D721Med (cell line): ENCODE measurements at regions not wholly inside any gene's neighbourhood (a gene's known extent, or its start where the extent isn't known, plus 50 kb on each side); places are given as distances from the start of the nearest gene placed in this dataset.
"Not testable (repeated sequence)": the region's sequence is repeated elsewhere in the genome, so short reads cannot be mapped to it uniquely, and the experiment has no call there.

ENCODE experiments used
- DNase-seq: peaks from one replicate; pipeline ENCODE4 v3.0.0; 2011; ENCODE audit warnings: low spot score; ENCODE audit not compliant: insufficient read length
- FAIRE-seq: peaks from 2 replicates; lab custom pipeline; 2011; peaks lifted over from hg19 to GRCh38; lab: Jason Lieb, UNC
- TF ChIP-seq, protein P1 (sequence below): IDR thresholded peaks from 2 replicates; pipeline ENCODE4 v1.5.1; 2012; ENCODE audit warnings: mild to moderate bottlenecking, control low read depth; ENCODE audit not compliant: insufficient read depth; ENCODE audit errors: missing control alignments

DNA sequence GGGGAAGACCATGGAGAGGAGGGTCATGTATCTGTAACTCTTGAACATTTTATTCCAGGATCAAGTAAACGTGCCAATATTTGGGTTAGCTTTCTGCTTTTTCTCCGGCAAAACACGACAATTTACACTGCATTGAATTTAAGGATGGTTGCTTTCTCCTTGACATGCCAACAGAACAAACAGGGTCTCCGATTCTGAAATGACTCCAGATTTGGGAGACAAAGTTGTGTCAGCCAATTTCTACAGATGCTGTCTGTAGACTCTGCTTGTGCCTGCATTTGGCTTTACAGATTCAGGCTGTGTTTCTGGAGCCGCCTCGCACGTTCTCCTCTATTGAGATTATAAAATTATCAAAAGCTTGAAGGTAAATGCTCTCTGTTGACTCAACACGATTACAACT, 207.0 kb downstream of the ASMT start:
- TF ChIP-seq, protein P1, sequence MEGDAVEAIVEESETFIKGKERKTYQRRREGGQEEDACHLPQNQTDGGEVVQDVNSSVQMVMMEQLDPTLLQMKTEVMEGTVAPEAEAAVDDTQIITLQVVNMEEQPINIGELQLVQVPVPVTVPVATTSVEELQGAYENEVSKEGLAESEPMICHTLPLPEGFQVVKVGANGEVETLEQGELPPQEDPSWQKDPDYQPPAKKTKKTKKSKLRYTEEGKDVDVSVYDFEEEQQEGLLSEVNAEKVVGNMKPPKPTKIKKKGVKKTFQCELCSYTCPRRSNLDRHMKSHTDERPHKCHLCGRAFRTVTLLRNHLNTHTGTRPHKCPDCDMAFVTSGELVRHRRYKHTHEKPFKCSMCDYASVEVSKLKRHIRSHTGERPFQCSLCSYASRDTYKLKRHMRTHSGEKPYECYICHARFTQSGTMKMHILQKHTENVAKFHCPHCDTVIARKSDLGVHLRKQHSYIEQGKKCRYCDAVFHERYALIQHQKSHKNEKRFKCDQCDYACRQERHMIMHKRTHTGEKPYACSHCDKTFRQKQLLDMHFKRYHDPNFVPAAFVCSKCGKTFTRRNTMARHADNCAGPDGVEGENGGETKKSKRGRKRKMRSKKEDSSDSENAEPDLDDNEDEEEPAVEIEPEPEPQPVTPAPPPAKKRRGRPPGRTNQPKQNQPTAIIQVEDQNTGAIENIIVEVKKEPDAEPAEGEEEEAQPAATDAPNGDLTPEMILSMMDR, result no peak
- no peak for DNase-seq
- FAIRE-seq, result no peak

DNA sequence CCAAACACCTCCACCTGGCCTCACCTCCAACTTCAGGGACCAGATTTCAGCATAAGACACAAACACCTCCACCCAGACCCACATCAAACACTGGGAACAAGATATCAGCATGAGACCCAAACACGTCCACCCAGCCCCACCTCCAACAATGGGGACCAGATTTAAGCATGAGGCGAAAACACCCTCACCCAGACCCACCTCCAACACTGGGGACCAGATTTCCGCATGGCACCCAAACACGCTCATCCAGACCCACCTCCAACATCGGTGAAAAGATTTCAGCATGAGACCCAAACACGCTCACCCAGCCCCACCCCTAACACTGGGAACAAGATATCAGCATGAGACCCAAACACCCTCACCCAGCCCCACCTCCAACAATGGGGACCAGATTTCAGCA, 210.0 kb downstream of the ASMT start:
- no peak for DNase-seq
- TF ChIP-seq, protein P1, result no peak
- no peak for FAIRE-seq

DNA sequence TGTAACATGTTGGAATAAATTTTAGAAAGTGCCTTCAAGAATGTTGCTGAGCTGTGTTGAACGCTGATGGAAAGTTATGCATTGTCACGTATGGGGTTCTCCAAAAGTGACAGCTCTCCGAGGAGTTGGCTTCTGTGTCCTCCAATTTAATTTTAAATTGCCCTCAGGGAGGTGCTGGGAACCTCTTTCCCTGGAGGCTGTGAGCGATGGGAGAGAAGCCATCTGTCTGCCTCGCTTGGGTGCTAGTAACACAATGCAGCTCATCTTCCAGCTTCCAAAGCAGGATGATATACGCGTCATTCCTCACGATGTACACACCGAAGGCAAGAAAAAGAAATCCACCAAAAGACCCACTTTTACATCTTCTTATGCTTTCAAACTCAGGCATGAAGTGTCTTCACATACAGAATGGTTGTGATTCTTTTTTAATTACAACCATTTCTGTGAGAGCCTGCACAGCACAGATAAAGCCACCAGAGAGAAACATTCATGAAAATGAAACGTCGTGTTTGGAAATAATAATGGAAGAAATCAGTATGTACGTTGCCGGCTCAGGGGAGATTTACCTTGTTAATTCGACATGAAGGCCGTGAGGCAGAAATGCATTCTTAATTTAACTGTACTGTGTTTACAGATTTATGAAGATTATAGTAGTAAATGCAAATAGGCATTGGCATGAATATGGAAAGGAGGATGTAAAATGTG, 218.9 kb downstream of the ASMT start:
- TF ChIP-seq, protein P1, result no peak
- DNase-seq (no peak), FAIRE-seq (no peak)

DNA sequence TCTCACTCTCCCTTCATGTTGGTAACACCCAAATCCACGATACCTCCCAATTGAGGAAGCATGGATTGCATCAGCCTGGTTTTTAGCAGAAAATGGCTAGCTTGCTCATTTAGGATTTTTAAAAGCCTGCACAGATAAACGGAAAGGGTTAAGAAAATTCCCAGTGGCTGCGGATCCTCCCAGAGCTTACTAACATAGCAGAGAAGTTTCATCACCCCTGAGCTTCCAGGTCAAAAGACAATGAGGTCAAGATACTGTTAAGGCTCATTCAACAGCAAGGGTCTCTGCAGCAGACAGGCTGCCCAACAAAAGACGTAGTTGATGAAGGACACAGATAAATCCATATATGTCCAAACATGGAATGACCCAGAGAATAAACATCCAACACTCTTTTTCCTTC, 220.2 kb downstream of the ASMT start:
- no peak for FAIRE-seq
- TF ChIP-seq, protein P1, result no peak
- no peak for DNase-seq

DNA sequence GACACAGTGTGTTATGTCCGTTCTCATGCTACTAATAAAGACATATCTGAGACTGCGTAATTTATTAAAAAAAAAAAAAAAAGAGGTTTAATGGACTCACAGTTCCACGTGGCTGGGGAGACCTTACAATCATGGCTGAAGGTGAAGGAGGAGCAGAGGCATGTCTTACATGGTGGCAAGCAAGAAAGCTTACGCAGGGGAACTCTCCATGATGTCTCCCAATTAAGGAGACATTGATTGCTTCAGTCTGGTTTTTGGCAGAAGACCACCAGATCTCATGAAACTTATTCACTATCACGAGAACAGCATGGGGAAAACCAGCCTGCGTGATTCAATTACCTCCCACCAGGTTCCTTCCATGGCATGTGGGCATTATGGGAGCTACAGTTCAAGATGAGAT, 221.8 kb downstream of the ASMT start:
- DNase-seq (no peak), FAIRE-seq (no peak)
- TF ChIP-seq, protein P1, result no peak

DNA sequence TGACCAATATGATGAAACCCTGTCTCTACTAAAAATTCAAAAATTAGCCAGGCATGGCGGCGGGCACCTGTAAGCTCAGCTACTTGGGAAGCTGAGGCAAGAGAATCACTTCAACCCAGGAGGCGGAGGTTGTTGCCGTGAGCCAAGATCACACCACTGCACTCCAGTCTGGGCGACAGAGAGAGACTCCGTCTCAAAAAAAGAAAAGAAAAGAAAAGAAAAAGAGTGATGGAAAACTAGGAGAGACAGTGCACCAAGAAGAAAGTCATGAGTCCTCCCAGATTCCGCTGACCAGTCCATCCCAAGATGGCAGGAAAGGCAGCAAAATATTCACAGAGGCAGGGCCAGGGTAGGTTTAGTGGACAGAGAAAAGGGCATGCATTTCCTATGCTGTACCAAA, 226.9 kb downstream of the ASMT start:
- FAIRE-seq (no peak), DNase-seq (no peak)
- TF ChIP-seq, protein P1, result no peak

DNA sequence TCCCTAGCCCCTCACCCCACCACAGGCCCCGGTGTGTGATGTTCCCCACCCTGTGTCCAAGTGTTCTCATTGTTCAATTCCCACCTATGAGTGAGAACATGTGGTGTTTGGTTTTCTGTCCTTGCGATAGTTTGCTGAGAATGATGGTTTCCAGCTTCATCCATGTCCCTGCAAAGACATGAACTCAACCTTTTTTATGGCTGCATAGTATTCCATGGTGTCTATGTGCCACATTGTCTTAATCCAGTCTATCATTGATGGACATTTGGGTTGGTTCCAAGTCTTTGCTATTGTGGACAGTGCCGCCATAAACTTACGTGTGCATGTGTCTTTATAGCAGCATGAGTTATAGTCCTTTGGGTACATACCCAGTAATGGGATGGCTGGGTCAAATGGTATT, 232.1 kb downstream of the ASMT start:
- FAIRE-seq, DNase-seq: not testable (repeated sequence)

DNA sequence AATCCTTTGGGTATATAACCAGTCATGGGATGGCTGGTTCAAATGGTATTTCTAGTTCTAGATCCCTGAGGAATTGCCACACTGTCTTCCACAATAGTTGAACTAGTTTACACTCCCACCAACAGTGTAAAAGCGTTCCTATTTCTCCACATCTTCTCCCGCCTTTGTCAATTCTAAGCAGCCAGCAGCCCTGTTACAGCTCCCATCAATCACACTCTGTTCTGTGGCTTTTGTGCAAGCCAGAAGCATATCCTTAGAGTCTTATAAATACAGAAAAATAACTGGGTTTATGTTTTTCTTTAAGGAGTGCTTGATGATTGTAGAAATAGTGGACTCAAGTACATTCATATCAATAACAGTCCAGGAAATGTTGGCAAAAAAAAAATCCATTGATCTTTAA, 232.9 kb downstream of the ASMT start:
- DNase-seq, FAIRE-seq: not testable (repeated sequence)
